Astrocyte of the cerebellum (primary cell): ENCODE measurements at regions not wholly inside any gene's neighbourhood (a gene's known extent, or its start where the extent isn't known, plus 50 kb on each side); places are given as distances from the start of the nearest gene placed in this dataset.

Experiments used
- DNase-seq: peaks from one replicate; pipeline ENCODE4 v3.0.0-alpha.2; 2011; ENCODE audit warnings: low read depth
- H3K4me3 ChIP-seq: 2 replicates; pipeline ENCODE4 v1.5.1; 2011; ENCODE audit warnings: mild to moderate bottlenecking, low read depth, low read length, moderate library complexity
- CTCF ChIP-seq: IDR thresholded peaks from 2 replicates; pipeline ENCODE4 v1.5.1; 2012; ENCODE audit warnings: low read length, low read depth, moderate library complexity, mild to moderate bottlenecking; ENCODE audit errors: missing control alignments
- in situ Hi-C: cut with HindIII; loops from 2 replicates; pipeline ENCODE4 v1.10.0; 2017; ENCODE audit warnings: low sequenced_read_pairs

- no peak for DNase-seq
- TF ChIP-seq CTCF = no peak
- in situ Hi-C loops = no loop called here
- H3K4me3 ChIP-seq = no peak overlapping the region
Measured at GRCh38 chr7:46032353-46032752, 111.3 kb upstream of the IGFBP3 start.

DNA sequence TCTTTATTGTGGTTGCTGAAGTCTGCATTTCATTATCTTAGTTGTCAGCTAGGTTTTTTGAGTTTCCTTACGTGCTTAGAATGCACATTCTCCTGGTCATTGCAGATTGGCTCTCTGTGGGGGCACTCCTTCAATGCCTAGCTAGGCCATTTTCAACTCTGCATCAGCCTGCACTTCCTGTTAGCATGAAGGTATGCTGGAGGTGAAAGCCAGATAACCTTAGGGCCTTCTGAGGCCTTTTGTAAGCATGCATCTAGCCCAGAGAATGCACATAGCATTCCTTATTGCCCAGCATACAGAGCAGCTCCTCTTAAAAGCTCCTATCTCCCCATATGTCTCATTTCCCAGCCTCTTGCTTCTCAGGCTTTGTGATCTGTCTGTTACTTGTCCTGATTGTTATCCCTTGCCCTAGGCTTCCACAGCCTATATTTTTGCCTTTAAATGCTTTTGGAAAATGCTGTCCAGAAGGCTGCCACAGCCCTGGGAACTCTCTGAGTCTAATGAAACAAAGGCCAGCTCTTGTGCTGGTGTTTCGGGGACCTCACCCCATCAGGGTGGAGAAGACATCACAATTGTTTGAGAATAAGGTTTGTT is 108.1 kb upstream of the IGFBP3 start:
- no peak for DNase-seq
- no peak overlapping the region for H3K4me3 ChIP-seq
- in situ Hi-C loops = no loop called here
- no peak for TF ChIP-seq CTCF

DNA sequence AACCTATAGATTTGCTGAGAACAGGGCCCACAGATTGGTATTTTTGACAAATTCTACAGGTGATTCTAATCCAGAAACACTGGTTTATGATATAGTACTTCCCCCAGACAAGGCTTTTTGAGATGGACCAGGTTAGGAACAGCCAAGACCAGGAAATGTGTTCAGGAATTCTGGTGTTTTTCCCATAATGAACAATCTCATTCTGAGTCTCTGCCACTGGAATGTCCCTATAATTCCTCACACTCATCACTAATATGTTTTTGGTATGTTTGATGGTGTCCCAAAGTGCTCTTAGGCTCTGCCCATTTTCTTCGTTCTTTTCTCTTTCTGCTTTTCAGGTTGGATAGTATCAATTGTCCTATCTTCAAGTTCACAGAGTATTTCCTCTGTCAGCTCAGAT is 107.2 kb upstream of the IGFBP3 start:
- H3K4me3 ChIP-seq = no peak overlapping the region
- no peak for DNase-seq
- in situ Hi-C loops = no loop called here
- TF ChIP-seq CTCF = no peak

DNA sequence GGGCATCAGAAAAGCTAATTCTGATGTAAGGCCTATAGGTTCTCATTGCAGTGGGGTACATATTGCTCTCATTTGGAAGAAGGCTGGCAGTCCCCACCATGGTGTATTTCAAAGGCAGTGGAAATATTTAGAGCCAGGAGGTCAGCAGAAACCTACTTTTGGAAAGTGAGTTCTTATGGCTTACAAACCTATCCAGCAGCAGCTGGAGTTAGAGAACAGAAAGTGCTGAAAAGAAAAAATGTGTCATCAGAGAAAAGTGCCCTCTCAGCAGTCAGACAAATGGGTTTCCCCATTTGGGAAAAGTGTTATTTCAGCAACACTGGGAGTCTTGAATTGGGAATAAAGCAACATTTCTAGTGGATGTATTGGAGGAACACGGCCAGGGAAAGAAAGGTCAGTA is 105.7 kb upstream of the IGFBP3 start:
- no peak for DNase-seq
- no peak for TF ChIP-seq CTCF
- no peak overlapping the region for H3K4me3 ChIP-seq
- in situ Hi-C loops = no loop called here

GRCh38 chr7:46024263-46024916 is 103.3 kb upstream of the IGFBP3 start:
- TF ChIP-seq CTCF = no peak
- in situ Hi-C loops = no loop called here
- no peak overlapping the region for H3K4me3 ChIP-seq
- DNase-seq = no peak

GRCh38 chr7:46022397-46022796 is 101.3 kb upstream of the IGFBP3 start:
- no peak for TF ChIP-seq CTCF
- DNase-seq = no peak
- in situ Hi-C loops = no loop called here
- H3K4me3 ChIP-seq = no peak overlapping the region
